HG03045 (cell line): ENCODE measurements at regions not wholly inside any gene's neighbourhood (a gene's known extent, or its start where the extent isn't known, plus 50 kb on each side); places are given as distances from the start of the nearest gene placed in this dataset.
"Not testable (repeated sequence)": the region's sequence is repeated elsewhere in the genome, so short reads cannot be mapped to it uniquely, and the experiment has no call there.

Experiments used
- ATAC-seq: cut with Tn5 transposase; IDR thresholded peaks from one replicate; pipeline ENCODE4 v1.9.1; 2021; ENCODE audit warnings: mild to moderate bottlenecking, moderate library complexity; ENCODE audit not compliant: unreplicated experiment

DNA sequence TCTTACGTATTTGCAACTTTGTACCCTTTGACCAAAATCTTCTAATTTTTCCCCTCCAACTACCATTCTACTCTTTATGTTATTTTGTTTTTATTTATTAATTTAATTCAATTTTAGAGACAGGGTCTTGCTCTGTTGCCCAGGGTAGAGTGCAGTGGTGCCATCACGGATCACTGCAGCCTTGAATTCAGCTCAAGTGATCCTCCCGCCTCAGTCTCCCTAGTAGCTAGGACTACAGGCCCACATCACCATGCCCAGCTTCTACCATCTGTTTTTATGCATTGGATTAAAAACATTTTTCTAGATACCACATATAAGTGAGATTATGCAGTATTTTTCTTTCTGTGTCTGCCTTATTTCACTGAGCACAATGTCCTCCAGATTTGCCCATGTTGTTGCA is 2912.5 kb downstream of the RPIA start:
- ATAC-seq = not testable (repeated sequence)

- not testable (repeated sequence) for ATAC-seq
Observed at GRCh38 chr2:91604629-91605028, 2913.2 kb downstream of the RPIA start.

- not testable (repeated sequence) for ATAC-seq
Observed at GRCh38 chr2:91623739-91624138, 2932.3 kb downstream of the RPIA start.

- ATAC-seq = not testable (repeated sequence)
Observed at GRCh38 chr2:91628471-91628870, 2937.0 kb downstream of the RPIA start.

- not testable (repeated sequence) for ATAC-seq
Observed at GRCh38 chr2:91657193-91657592, 2965.7 kb downstream of the RPIA start.

DNA sequence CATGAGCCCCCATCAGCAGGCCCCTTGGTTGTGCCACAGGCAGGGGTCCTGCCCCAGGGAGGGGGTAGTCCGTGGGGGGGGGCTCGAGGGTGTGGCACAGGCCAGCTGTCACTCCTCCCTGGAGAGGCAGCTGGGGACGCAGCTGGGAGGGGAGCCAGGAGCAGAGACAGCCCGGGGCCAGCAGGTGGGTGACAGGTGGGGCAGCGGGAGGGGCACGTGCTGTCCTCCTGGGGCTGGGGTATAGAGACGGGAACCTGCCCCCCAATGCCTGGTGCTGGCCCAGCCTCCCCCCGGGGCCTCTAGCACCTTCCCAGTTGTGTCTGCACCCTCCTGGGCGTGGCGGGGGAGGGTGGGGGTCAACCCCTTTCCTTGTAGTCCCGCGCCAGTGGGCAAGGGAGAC is 2966.9 kb downstream of the RPIA start:
- not testable (repeated sequence) for ATAC-seq

DNA sequence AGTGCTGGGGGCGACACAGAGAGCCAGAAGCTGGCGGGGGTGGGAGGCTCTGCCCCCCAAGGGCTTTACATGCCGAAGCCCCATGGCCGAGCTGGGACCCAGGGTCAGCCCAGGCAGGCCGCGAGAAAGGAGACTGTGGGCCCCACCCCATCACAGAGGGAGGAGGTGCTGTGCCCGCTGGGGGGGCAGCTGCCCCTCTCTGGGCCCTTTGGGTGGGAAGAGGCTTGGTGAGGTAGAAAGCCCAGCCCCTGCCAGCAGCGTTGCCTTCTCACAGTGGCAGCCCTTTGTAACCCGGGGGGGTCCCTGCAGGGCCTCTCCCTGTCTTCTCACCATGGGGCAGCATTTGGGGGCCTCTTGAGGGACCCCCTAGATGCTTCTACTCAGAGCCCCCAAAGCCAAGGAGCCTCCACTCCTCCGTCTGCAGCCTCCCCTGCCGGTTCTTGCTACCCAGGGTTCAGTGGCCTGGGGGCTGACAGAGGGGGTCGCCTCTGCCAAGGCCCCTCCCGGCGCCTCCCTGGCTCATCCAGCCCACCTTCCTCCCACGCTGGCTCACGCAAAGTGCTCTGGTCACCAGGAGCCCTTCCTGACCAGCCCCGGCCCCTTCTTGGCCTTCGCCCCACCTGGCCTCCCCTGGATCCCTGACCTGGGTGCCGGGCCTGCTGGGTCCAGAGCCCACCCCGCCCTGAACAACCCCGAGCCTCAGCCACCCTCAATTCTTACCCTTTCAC is 2967.9 kb downstream of the RPIA start:
- ATAC-seq = not testable (repeated sequence)

DNA sequence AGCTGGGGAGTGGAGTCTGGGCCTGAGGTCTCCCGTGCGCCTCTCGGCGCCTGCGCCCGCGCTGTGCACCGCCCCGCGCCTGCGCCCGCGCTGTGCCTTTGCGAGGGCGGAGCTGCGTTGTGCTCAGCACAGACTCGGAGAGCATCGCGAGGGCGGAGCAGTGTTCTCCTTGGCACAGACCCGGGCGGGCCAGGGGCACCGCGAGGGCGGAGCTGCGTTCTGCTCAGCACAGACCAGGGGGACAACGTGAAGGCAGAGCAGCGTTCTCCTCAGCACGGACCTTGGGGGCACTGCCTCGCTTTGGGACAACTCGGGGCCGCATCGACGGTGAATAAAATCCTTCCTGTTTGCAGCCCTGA is 2968.4 kb downstream of the RPIA start:
- peak; percentile 100 for ATAC-seq

- ATAC-seq = not testable (repeated sequence)
Observed at GRCh38 chr2:91667341-91667740, 2975.9 kb downstream of the RPIA start.

DNA sequence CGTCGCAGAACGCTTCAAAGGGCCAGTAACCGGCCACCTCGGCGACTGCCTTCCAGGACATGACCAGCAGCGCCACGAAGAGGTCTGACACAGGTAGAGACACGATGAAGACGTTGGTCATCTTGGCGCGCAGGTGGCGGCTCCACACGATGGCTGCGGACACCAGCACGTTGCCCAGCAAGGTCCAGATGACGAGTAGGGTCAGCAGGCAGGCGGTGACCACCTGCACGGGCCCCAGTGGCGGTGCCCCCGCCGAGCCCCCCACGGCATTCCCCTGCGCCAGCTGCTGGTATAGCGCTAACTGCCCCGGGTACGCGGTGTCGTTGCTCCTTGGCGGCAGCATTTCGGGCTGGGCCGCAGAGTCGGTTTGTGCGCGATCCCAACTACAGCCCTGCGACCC is 2994.1 kb downstream of the RPIA start:
- not testable (repeated sequence) for ATAC-seq

DNA sequence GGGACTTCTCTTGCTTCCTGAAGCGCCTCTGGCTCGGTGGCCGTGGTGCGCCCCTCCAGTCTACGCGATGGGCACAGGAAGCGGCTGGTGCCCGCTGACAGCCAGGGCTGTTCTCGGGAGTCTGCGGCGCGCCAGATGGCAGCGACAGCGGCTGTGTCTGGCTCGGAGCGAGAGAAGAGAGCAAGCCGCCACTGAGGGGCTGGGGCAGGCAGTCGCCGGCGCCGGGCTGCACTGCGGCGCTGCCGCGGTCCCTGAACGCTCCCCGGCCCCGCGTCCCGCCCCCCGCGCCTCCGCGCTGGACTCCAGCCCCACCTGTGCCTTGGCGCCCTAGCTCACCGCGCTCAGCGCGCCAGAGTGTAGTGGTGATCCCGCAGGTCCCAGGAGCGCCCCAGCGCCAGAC is 2994.6 kb downstream of the RPIA start:
- ATAC-seq = not testable (repeated sequence)
